ENCODE measurements at regions not wholly inside any gene's neighbourhood (a gene's known extent, or its start where the extent isn't known, plus 50 kb on each side); places are given as distances from the start of the nearest gene placed in this dataset.

DNA sequence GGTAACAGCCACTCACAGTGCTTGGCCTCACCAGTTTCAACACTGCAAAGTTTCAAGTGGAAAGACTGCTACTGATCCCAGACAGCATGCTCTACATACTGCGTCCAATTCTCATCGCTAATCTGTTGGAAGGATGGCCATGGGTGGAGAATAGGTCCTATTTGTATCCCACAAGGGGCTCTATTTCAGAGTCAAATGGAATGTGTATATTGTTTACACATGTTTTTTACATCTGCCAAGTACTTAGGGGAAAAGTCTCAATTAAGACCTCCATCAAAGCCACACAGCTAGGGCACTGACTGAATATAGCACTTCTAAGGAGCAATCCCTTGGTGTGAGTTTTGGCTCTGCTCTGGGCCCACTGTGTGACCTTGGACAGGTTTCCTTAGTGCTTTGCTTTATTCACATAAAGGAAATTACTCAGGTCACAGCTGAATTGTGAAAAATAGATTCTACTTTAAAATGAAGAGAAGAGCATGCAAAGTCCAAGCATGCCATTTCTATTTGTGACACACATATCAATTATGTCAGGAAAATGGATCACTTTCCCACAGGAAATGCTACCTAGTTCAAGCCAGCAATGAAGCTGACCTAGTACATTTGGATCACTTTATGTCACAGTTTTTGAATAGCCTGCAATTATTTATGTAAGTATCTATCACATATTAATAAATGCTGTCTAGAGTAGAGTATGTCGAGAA is 112.9 kb upstream of the STK17B start:
- Histone ChIP-seq H3K9me3 (ENCODE audit: control insufficient read depth in 1 of 2, low read length in 2 of 2) (no peaks in the 10 kb centered on the region), H3K4me1 (ENCODE audit: control insufficient read depth in 1 of 2, insufficient read depth in 2 of 2, low read length in 2 of 2) (peaks cover 0 to 11% of the 10 kb centered on the region in 2 donors), H3K4me3 (ENCODE audit: low read depth in 1 of 2, low read length in 2 of 2) (no peak overlapping the region), H3K27me3 (ENCODE audit: low read depth, low read length) (no peaks in the 10 kb centered on the region), H3K27ac (ENCODE audit: low read length) (no peak overlapping the region), H3K36me3 (ENCODE audit: control insufficient read depth in 1 of 2, insufficient read depth in 2 of 2, low read length in 2 of 2) (no peaks in the 10 kb centered on the region)

GRCh38 chr2:196284866-196285557 is 113.6 kb upstream of the STK17B start:
- H3K4me3 ChIP-seq (ENCODE audit: low read depth in 1 of 2, low read length in 2 of 2), result no peak overlapping the region
- no peak overlapping the region for H3K27ac ChIP-seq (ENCODE audit: low read length)
- H3K4me1 ChIP-seq (ENCODE audit: control insufficient read depth in 1 of 2, insufficient read depth in 2 of 2, low read length in 2 of 2), result peaks cover 0 to 11% of the 10 kb centered on the region in 2 donors
- H3K36me3 ChIP-seq (ENCODE audit: control insufficient read depth in 1 of 2, insufficient read depth in 2 of 2, low read length in 2 of 2), result no peaks in the 10 kb centered on the region
- no peaks in the 10 kb centered on the region for H3K27me3 ChIP-seq (ENCODE audit: low read depth, low read length)
- no peaks in the 10 kb centered on the region for H3K9me3 ChIP-seq (ENCODE audit: control insufficient read depth in 1 of 2, low read length in 2 of 2)

DNA sequence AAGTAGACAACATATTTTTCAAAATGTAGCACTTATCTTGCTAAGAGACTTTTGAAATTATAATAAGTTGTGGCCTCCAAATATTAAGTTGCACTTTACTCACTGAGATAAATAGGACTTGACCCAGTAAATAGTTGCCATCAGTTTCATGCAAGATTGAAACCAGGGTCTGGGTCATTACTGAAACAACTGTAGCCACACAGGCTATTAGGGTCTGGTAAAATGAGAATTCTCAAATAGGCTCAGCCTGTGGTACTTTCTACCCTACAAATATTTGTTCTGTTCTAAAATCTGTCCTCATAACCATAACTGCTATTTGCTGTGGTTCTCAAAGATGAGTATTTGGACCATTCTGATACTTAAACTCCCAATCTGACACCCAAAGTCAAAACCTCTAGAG is 115.4 kb upstream of the STK17B start:
- Histone ChIP-seq H3K4me1 (ENCODE audit: control insufficient read depth in 1 of 2, insufficient read depth in 2 of 2, low read length in 2 of 2) (peaks cover 0 to 11% of the 10 kb centered on the region in 2 donors), H3K4me3 (ENCODE audit: low read depth in 1 of 2, low read length in 2 of 2) (no peak overlapping the region), H3K36me3 (ENCODE audit: control insufficient read depth in 1 of 2, insufficient read depth in 2 of 2, low read length in 2 of 2) (no peaks in the 10 kb centered on the region), H3K27me3 (ENCODE audit: low read depth, low read length) (no peaks in the 10 kb centered on the region), H3K27ac (ENCODE audit: low read length) (no peak overlapping the region), H3K9me3 (ENCODE audit: control insufficient read depth in 1 of 2, low read length in 2 of 2) (no peaks in the 10 kb centered on the region)

DNA sequence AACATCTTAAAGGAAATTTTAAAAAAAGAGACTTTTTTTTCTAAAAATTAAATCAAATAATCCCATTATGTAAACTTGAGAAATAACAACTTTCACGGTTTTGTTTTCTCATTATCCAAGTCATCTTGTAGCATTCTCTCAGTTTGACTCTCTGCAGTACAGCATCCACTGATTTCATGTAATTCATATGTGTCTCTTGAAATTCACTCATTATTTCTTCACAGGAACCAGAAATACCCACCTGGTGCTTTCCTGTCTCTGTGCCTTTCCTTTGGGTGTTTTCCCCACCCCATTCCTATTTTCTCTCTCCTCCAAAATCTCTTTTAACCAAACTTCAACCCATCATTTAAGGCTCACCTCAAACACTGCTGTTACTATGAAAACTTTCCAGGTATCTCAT is 116.1 kb upstream of the STK17B start:
- Histone ChIP-seq H3K27me3 (ENCODE audit: low read depth, low read length) (no peaks in the 10 kb centered on the region), H3K4me1 (ENCODE audit: control insufficient read depth in 1 of 2, insufficient read depth in 2 of 2, low read length in 2 of 2) (peaks cover 0 to 11% of the 10 kb centered on the region in 2 donors), H3K36me3 (ENCODE audit: control insufficient read depth in 1 of 2, insufficient read depth in 2 of 2, low read length in 2 of 2) (no peaks in the 10 kb centered on the region), H3K4me3 (ENCODE audit: low read depth in 1 of 2, low read length in 2 of 2) (no peak overlapping the region), H3K27ac (ENCODE audit: low read length) (no peak overlapping the region), H3K9me3 (ENCODE audit: control insufficient read depth in 1 of 2, low read length in 2 of 2) (no peaks in the 10 kb centered on the region)

DNA sequence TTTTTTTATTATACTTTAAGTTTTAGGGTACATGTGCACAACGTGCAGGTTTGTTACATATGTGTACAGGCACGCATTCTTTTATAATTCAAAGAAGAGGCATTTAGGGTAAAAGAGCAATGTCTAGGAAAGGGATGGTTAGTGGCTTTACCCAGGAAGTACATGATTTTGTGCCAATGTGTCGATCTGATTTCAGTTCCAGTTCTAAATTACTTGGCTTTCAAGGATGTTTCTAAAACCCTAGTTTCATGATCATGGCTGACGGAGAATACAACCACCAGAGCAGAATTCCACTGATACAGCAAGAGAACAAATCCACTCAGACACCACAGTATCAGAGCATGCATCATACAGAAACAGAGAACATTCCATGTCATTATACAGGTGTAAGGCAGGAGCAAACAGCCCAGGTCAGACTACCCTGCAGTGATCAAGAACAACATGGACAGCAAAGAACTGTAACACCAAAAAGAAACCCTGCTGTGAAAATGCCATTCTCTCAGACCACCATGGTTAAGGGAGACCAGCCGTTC is 116.7 kb upstream of the STK17B start:
- Histone ChIP-seq H3K9me3 (ENCODE audit: control insufficient read depth in 1 of 2, low read length in 2 of 2) (no peaks in the 10 kb centered on the region), H3K27ac (ENCODE audit: low read length) (no peak overlapping the region), H3K36me3 (ENCODE audit: control insufficient read depth in 1 of 2, insufficient read depth in 2 of 2, low read length in 2 of 2) (no peaks in the 10 kb centered on the region), H3K27me3 (ENCODE audit: low read depth, low read length) (no peaks in the 10 kb centered on the region), H3K4me1 (ENCODE audit: control insufficient read depth in 1 of 2, insufficient read depth in 2 of 2, low read length in 2 of 2) (peaks cover 0 to 11% of the 10 kb centered on the region in 2 donors), H3K4me3 (ENCODE audit: low read depth in 1 of 2, low read length in 2 of 2) (no peak overlapping the region)

- Histone ChIP-seq H3K9me3 (ENCODE audit: control insufficient read depth in 1 of 2, low read length in 2 of 2) (no peaks in the 10 kb centered on the region), H3K4me1 (ENCODE audit: control insufficient read depth in 1 of 2, insufficient read depth in 2 of 2, low read length in 2 of 2) (peaks cover 0 to 10% of the 10 kb centered on the region in 2 donors), H3K36me3 (ENCODE audit: control insufficient read depth in 1 of 2, insufficient read depth in 2 of 2, low read length in 2 of 2) (no peaks in the 10 kb centered on the region), H3K27ac (ENCODE audit: low read length) (no peak overlapping the region), H3K27me3 (ENCODE audit: low read depth, low read length) (no peaks in the 10 kb centered on the region), H3K4me3 (ENCODE audit: low read depth in 1 of 2, low read length in 2 of 2) (no peak overlapping the region)
Measured at GRCh38 chr2:196289000-196289399, 117.6 kb upstream of the STK17B start.

DNA sequence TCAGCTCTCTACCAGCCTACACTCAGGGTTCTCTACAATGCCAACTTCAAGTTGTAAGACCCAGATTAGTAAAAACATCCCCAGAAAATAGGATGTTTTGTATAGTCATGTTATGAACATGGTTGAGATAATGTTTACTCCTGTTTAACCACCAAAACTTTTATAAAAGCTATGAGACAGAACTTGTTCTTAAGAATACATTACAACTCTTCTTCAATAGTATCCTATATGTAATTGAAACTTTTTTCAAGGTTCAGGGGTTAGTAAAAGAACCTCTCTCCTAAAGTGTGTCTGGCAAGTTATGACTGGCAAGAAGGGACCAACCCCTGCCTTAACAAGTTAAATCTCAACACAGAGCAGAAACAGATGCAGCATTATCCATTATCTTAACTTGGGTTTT is 118.8 kb upstream of the STK17B start:
- Histone ChIP-seq H3K27me3 (ENCODE audit: low read depth, low read length) (no peaks in the 10 kb centered on the region), H3K27ac (ENCODE audit: low read length) (no peak overlapping the region), H3K4me1 (ENCODE audit: control insufficient read depth in 1 of 2, insufficient read depth in 2 of 2, low read length in 2 of 2) (no peaks in the 10 kb centered on the region)

DNA sequence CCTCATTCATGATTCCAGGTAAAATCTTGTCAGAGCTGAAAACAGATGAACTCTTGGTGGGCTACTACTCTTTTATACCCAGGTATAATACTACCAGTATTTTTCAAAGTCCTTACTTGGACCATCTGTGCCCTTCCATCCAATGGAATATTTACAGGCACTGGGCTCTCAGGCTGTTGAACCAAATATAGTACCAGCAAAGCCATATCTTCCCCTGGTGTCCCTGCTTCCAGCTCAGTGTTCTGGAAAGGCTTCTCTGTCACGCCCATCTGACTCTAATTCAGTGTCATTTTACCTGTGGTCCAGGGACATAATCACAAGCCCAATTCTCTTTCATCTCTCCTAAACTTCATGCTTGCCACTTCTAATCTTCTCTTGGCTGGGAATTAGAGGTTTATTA is 119.2 kb upstream of the STK17B start:
- H3K27ac ChIP-seq (ENCODE audit: low read length), result no peak overlapping the region
- H3K4me1 ChIP-seq (ENCODE audit: control insufficient read depth in 1 of 2, insufficient read depth in 2 of 2, low read length in 2 of 2), result no peaks in the 10 kb centered on the region
- no peaks in the 10 kb centered on the region for H3K9me3 ChIP-seq (ENCODE audit: control insufficient read depth in 1 of 2, low read length in 2 of 2)
- no peak overlapping the region for H3K4me3 ChIP-seq (ENCODE audit: low read depth in 1 of 2, low read length in 2 of 2)
- no peaks in the 10 kb centered on the region for H3K27me3 ChIP-seq (ENCODE audit: low read depth, low read length)
- no peaks in the 10 kb centered on the region for H3K36me3 ChIP-seq (ENCODE audit: control insufficient read depth in 1 of 2, insufficient read depth in 2 of 2, low read length in 2 of 2)

More for the DNA sequence above, 118.8 kb upstream of the STK17B start:
- no peaks in the 10 kb centered on the region for H3K36me3 ChIP-seq (ENCODE audit: control insufficient read depth in 1 of 2, insufficient read depth in 2 of 2, low read length in 2 of 2)
- H3K4me3 ChIP-seq (ENCODE audit: low read depth in 1 of 2, low read length in 2 of 2), result no peak overlapping the region
- H3K9me3 ChIP-seq (ENCODE audit: control insufficient read depth in 1 of 2, low read length in 2 of 2), result no peaks in the 10 kb centered on the region

DNA sequence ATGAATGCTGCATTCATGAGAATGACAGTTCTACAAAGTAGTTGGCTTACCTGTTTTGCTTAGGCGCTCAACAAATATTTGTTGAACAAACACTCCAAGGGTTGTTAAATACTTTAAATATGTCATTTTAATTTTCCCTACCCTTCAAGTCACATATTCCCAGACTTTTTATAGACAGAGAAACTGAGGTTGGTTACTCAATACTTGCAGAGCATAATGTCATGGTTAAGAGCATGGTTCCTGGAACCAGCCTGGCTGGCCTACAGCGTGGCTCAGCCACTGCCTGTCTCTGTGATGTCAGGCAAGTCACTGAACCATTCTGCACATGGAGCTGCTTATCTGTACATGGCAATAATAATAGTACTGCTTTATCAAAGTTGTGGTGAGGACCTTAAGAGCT is 120.0 kb upstream of the STK17B start:
- no peaks in the 10 kb centered on the region for H3K9me3 ChIP-seq (ENCODE audit: control insufficient read depth in 1 of 2, low read length in 2 of 2)
- no peaks in the 10 kb centered on the region for H3K4me1 ChIP-seq (ENCODE audit: control insufficient read depth in 1 of 2, insufficient read depth in 2 of 2, low read length in 2 of 2)
- no peaks in the 10 kb centered on the region for H3K27me3 ChIP-seq (ENCODE audit: low read depth, low read length)
- no peaks in the 10 kb centered on the region for H3K36me3 ChIP-seq (ENCODE audit: control insufficient read depth in 1 of 2, insufficient read depth in 2 of 2, low read length in 2 of 2)
- H3K4me3 ChIP-seq (ENCODE audit: low read depth in 1 of 2, low read length in 2 of 2), result no peak overlapping the region
- no peak overlapping the region for H3K27ac ChIP-seq (ENCODE audit: low read length)

- Histone ChIP-seq H3K27me3 (ENCODE audit: low read depth, low read length) (no peaks in the 10 kb centered on the region), H3K36me3 (ENCODE audit: control insufficient read depth in 1 of 2, insufficient read depth in 2 of 2, low read length in 2 of 2) (no peaks in the 10 kb centered on the region), H3K4me3 (ENCODE audit: low read depth in 1 of 2, low read length in 2 of 2) (no peak overlapping the region), H3K27ac (ENCODE audit: low read length) (no peak overlapping the region), H3K4me1 (ENCODE audit: control insufficient read depth in 1 of 2, insufficient read depth in 2 of 2, low read length in 2 of 2) (no peaks in the 10 kb centered on the region), H3K9me3 (ENCODE audit: control insufficient read depth in 1 of 2, low read length in 2 of 2) (no peaks in the 10 kb centered on the region)
Measured at GRCh38 chr2:196291873-196292800, 120.8 kb upstream of the STK17B start.
